ENCODE measurements at regions not wholly inside any gene's neighbourhood (a gene's known extent, or its start where the extent isn't known, plus 50 kb on each side); places are given as distances from the start of the nearest gene placed in this dataset.

- Histone ChIP-seq H3K79me2 (ENCODE audit: insufficient read depth, low read length) (peaks cover 76% of the 10 kb centered on the region), H4K20me1 (ENCODE audit: insufficient read depth, low read length, poor library complexity, severe bottlenecking) (peaks cover 27% of the 10 kb centered on the region), H3K4me3 (ENCODE audit: low read length, poor library complexity, severe bottlenecking) (no peak overlapping the region), H3K4me1 (ENCODE audit: insufficient read depth, low read length, poor library complexity, severe bottlenecking) (peaks cover 31% of the 10 kb centered on the region), H2AFZ (ENCODE audit: low read length) (no peak overlapping the region), H3K9me3 (ENCODE audit: insufficient read depth, low read depth, low read length) (no peaks in the 10 kb centered on the region), H3K9ac (ENCODE audit: low read depth, low read length, poor library complexity, severe bottlenecking) (no peak overlapping the region), H3K4me2 (ENCODE audit: low read depth, low read length, poor library complexity, severe bottlenecking) (no peak overlapping the region), H3F3A (ENCODE audit: low read depth) (peaks cover 4% of the 10 kb centered on the region; the same call in 1 of the 2 replicates), H3K27me3 (ENCODE audit: insufficient read depth, low read length, poor library complexity, severe bottlenecking) (no peaks in the 10 kb centered on the region), H3K36me3 (ENCODE audit: insufficient read depth, low read length) (peaks cover 24% of the 10 kb centered on the region; the same call in 1 of the 2 replicates), H3K9me2 (replicated peaks; ENCODE audit: low read depth, low read length) (no peaks in the 10 kb centered on the region)
- TF ChIP-seq CTCF (conservative IDR thresholded peaks at IDR 0.05; ENCODE audit: low read length) = no peak
- no peak for TF ChIP-seq EZH2phosphoT487 (IDR thresholded peaks at IDR 0.05; ENCODE audit: borderline replicate concordance)
Measured at GRCh38 chr6:21961226-21961625, 335.6 kb downstream of the PRL start.

GRCh38 chr6:21965016-21965415, 331.8 kb downstream of the PRL start:
- TF ChIP-seq CTCF (conservative IDR thresholded peaks at IDR 0.05; ENCODE audit: low read length) (no peak), EZH2phosphoT487 (IDR thresholded peaks at IDR 0.05; ENCODE audit: borderline replicate concordance) (no peak)
- Histone ChIP-seq H3K27me3 (ENCODE audit: insufficient read depth, low read length, poor library complexity, severe bottlenecking) (no peaks in the 10 kb centered on the region), H4K20me1 (ENCODE audit: insufficient read depth, low read length, poor library complexity, severe bottlenecking) (peaks cover 34% of the 10 kb centered on the region), H3K79me2 (ENCODE audit: insufficient read depth, low read length) (peaks cover 67% of the 10 kb centered on the region), H3F3A (ENCODE audit: low read depth) (peaks cover 4% of the 10 kb centered on the region; the same call in 1 of the 2 replicates), H3K4me2 (ENCODE audit: low read depth, low read length, poor library complexity, severe bottlenecking) (peak overlapping the region; percentile 72), H3K9me2 (replicated peaks; ENCODE audit: low read depth, low read length) (no peaks in the 10 kb centered on the region), H3K36me3 (ENCODE audit: insufficient read depth, low read length) (peaks cover 9% of the 10 kb centered on the region), H3K4me1 (ENCODE audit: insufficient read depth, low read length, poor library complexity, severe bottlenecking) (peaks cover 42% of the 10 kb centered on the region), H3K9ac (ENCODE audit: low read depth, low read length, poor library complexity, severe bottlenecking) (no peak overlapping the region), H2AFZ (ENCODE audit: low read length) (no peak overlapping the region), H3K4me3 (ENCODE audit: low read length, poor library complexity, severe bottlenecking) (peak overlapping the region; percentile 42), H3K9me3 (ENCODE audit: insufficient read depth, low read depth, low read length) (no peaks in the 10 kb centered on the region)

- Histone ChIP-seq H3F3A (ENCODE audit: low read depth) (peaks cover 4% of the 10 kb centered on the region; the same call in 1 of the 2 replicates), H3K27me3 (ENCODE audit: insufficient read depth, low read length, poor library complexity, severe bottlenecking) (no peaks in the 10 kb centered on the region), H3K4me3 (ENCODE audit: low read length, poor library complexity, severe bottlenecking) (no peak overlapping the region), H3K36me3 (ENCODE audit: insufficient read depth, low read length) (peaks cover 8% of the 10 kb centered on the region; the same call in 1 of the 2 replicates), H3K4me2 (ENCODE audit: low read depth, low read length, poor library complexity, severe bottlenecking) (no peak overlapping the region), H2AFZ (ENCODE audit: low read length) (no peak overlapping the region), H3K9me2 (replicated peaks; ENCODE audit: low read depth, low read length) (no peaks in the 10 kb centered on the region), H3K9me3 (ENCODE audit: insufficient read depth, low read depth, low read length) (no peaks in the 10 kb centered on the region), H3K9ac (ENCODE audit: low read depth, low read length, poor library complexity, severe bottlenecking) (no peak overlapping the region), H4K20me1 (ENCODE audit: insufficient read depth, low read length, poor library complexity, severe bottlenecking) (peaks cover 36% of the 10 kb centered on the region), H3K4me1 (ENCODE audit: insufficient read depth, low read length, poor library complexity, severe bottlenecking) (peaks cover 52% of the 10 kb centered on the region), H3K79me2 (ENCODE audit: insufficient read depth, low read length) (peaks cover 68% of the 10 kb centered on the region)
- TF ChIP-seq EZH2phosphoT487 (IDR thresholded peaks at IDR 0.05; ENCODE audit: borderline replicate concordance) (no peak), CTCF (conservative IDR thresholded peaks at IDR 0.05; ENCODE audit: low read length) (no peak)
Measured at GRCh38 chr6:21965953-21966539, 330.8 kb downstream of the PRL start.

All from Loucy (cell line).